ENCODE measurements at regions not wholly inside any gene's neighbourhood (a gene's known extent, or its start where the extent isn't known, plus 50 kb on each side); places are given as distances from the start of the nearest gene placed in this dataset.
"Not testable (repeated sequence)": the region's sequence is repeated elsewhere in the genome, so short reads cannot be mapped to it uniquely, and the experiment has no call there.

GRCh38 chr6:134549854-134550253 lies 231.9 kb upstream of the SGK1 start:
- no peak overlapping the region for H3K4me3 ChIP-seq (ENCODE audit: low read depth, low read length)
- TF ChIP-seq, protein P1, sequence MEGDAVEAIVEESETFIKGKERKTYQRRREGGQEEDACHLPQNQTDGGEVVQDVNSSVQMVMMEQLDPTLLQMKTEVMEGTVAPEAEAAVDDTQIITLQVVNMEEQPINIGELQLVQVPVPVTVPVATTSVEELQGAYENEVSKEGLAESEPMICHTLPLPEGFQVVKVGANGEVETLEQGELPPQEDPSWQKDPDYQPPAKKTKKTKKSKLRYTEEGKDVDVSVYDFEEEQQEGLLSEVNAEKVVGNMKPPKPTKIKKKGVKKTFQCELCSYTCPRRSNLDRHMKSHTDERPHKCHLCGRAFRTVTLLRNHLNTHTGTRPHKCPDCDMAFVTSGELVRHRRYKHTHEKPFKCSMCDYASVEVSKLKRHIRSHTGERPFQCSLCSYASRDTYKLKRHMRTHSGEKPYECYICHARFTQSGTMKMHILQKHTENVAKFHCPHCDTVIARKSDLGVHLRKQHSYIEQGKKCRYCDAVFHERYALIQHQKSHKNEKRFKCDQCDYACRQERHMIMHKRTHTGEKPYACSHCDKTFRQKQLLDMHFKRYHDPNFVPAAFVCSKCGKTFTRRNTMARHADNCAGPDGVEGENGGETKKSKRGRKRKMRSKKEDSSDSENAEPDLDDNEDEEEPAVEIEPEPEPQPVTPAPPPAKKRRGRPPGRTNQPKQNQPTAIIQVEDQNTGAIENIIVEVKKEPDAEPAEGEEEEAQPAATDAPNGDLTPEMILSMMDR (IDR thresholded peaks at IDR 0.05; ENCODE audit: insufficient read depth, low read depth, low read length, missing control alignments): no peak
- no peak for DNase-seq (ENCODE audit: low read depth)

DNA sequence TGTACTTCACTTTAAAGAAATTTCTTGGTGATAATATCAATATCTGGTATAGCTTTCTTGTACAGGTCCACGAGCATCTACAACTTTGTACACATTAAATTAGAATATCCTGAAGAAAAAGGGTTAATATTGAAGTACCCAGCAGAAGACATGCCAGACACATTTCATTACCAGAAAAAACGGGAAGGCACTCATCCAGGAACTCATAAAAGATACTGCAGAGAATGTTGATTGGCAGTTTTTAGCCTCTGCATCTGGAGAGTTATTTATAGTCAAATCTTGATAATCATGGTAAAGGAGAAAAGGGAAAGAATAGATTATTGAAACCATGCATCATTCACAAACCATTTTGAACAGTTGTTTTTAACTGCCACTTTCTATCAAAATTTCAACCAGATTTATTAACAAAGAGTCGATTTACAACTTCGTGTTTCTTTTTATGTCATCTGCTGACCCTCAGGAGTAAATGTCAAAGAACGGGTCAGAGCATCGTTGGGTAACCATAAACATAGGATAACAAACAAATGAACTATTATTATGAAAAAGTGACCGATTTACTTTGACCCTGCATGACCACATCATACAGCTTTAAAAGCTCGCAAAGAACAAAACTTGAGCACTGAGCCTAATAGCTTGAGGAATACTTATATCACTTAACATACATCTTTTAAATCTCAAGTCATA lies 229.2 kb upstream of the SGK1 start:
- TF ChIP-seq, protein P1 (IDR thresholded peaks at IDR 0.05; ENCODE audit: insufficient read depth, low read depth, low read length, missing control alignments): no peak
- DNase-seq (ENCODE audit: low read depth): no peak
- H3K4me3 ChIP-seq (ENCODE audit: low read depth, low read length): no peak overlapping the region

DNA sequence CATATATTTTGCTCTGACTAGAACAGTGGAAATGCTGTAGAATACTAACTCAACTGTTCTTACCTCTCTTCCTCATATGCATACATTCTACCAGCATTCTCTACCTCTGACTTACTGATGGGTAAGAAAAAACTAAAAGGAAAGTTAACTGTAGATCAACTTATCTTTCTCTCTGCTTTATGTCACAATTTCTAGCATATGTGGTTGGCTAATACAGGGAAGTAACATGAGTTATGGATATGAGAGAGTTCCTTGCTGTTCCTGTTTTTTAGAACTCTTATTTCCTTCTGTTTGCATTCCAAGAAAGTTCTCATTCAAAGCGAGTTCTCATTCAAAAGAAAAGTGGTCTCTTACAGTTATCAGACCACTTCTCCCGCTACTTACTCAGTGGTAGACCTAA lies 226.8 kb upstream of the SGK1 start:
- no peak overlapping the region for H3K4me3 ChIP-seq (ENCODE audit: low read depth, low read length)
- TF ChIP-seq, protein P1 (IDR thresholded peaks at IDR 0.05; ENCODE audit: insufficient read depth, low read depth, low read length, missing control alignments): no peak
- DNase-seq (ENCODE audit: low read depth): no peak

DNA sequence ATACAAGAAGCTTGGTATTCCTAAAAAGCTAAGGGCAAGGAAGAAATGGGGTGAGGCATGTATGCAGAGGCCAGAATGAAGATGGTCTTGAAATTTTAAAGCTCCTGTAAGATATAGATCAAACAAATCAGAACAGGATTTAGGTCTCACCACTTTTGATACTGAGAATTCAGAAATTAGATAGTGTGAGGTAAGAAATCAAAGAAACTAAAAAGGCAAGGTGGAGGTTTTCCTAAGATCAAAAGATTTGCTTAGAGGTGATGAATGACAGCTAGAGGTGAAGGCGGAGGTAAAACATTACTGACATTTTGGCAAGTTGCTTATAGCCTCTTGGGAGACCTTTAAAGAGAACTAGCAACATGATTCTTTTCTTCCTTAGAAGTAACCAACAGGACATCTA lies 225.2 kb upstream of the SGK1 start:
- H3K4me3 ChIP-seq (ENCODE audit: low read depth, low read length): no peak overlapping the region
- TF ChIP-seq, protein P1 (IDR thresholded peaks at IDR 0.05; ENCODE audit: insufficient read depth, low read depth, low read length, missing control alignments): no peak
- no peak for DNase-seq (ENCODE audit: low read depth)

DNA sequence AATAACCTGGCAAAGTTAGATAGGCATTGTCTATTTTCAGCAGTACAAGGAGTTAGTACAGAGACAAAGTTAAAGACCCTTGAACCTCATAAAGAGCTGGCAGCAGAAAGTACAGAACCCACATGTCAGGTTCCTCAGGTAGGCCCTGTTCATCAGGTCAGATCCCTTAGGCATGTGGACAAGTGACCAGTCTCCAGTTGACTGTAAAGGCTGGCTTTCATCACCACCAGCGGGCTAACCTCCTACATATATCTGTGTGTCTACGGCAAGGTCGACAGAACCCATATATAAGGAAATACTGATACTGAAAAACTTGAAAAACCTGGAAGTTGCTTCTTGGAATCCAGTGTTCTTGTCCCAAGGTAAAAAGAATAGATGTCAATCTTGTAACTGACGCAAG lies 223.1 kb upstream of the SGK1 start:
- H3K4me3 ChIP-seq (ENCODE audit: low read depth, low read length): no peak overlapping the region
- no peak for DNase-seq (ENCODE audit: low read depth)
- TF ChIP-seq, protein P1 (IDR thresholded peaks at IDR 0.05; ENCODE audit: insufficient read depth, low read depth, low read length, missing control alignments): no peak

DNA sequence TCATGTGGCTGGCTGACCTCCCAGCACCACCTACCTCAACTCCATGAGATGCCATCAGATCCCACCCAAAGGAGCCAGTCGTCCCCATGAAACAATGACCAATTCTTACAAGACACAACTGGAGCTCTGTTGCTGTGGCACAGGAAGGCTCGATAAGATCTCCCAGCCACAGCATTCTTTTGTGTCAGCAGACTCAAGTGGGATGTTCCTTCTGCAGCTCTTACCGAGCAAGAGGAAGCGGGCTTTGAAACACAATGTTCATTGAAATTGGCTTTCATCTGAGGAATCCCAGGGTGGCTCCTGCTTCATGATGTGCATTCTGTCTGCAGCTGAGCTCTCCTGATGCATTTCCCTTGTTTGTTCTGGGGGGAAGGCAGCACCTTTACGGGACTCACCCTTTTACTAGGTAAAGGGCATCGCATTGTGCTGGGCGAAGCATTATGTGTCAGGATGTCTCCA lies 222.0 kb upstream of the SGK1 start:
- H3K4me3 ChIP-seq (ENCODE audit: low read depth, low read length): no peak overlapping the region
- no peak for DNase-seq (ENCODE audit: low read depth)
- TF ChIP-seq, protein P1 (IDR thresholded peaks at IDR 0.05; ENCODE audit: insufficient read depth, low read depth, low read length, missing control alignments): no peak

- not testable (repeated sequence) for H3K4me3 ChIP-seq (ENCODE audit: low read depth, low read length); DNase-seq (ENCODE audit: low read depth)
Measured at GRCh38 chr6:134537765-134538164, 219.9 kb upstream of the SGK1 start.
